GM15510 (cell line): ENCODE measurements at regions not wholly inside any gene's neighbourhood (a gene's known extent, or its start where the extent isn't known, plus 50 kb on each side); places are given as distances from the start of the nearest gene placed in this dataset.

Experiments used
- POLR2A ChIP-seq: IDR thresholded peaks from 3 replicates; pipeline ENCODE4 v1.6.1; 2011; ENCODE audit warnings: borderline replicate concordance; ENCODE audit not compliant: insufficient read length; ENCODE audit errors: extremely low read depth

DNA sequence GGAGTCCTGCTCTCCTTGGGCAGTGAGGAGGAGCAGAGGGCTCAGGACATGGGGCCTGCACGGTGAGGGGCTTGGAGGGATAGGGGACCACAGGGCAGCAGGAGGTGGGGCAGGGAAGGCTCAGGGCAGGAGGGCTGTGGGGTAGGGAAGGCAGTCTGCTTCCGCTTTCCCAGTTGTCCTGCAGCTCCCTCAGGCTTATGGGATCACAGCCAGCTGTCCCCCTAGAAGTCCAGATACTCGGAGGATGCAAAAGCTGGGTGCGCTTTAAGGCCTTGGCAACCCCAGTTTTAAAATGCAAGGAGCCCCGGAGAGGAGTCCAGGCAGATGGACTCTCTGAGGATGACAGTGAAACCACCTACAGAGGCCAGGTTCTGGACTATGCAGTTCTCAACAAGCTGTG is 299.1 kb upstream of the FOXF1 start:
- no peak for TF ChIP-seq POLR2A

DNA sequence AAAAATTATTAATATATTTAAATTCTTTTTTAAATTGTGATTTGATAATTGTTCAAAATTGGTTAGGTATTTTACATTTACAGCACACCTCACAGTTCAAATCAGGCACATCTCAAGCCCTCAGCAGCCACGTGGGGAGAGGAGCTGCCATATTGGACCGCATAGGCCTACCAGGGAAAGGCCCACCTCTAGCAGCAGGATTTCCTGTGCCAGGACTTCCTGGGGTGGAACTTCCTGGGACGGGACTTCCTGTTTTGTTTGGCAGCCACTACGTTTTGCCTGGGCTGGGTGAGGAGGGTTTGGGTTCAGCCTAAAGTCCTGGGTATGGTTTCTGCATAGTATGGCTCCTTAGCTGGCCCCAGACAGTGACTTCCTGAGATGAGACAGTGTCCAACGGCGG is 298.5 kb upstream of the FOXF1 start:
- TF ChIP-seq POLR2A = no peak

DNA sequence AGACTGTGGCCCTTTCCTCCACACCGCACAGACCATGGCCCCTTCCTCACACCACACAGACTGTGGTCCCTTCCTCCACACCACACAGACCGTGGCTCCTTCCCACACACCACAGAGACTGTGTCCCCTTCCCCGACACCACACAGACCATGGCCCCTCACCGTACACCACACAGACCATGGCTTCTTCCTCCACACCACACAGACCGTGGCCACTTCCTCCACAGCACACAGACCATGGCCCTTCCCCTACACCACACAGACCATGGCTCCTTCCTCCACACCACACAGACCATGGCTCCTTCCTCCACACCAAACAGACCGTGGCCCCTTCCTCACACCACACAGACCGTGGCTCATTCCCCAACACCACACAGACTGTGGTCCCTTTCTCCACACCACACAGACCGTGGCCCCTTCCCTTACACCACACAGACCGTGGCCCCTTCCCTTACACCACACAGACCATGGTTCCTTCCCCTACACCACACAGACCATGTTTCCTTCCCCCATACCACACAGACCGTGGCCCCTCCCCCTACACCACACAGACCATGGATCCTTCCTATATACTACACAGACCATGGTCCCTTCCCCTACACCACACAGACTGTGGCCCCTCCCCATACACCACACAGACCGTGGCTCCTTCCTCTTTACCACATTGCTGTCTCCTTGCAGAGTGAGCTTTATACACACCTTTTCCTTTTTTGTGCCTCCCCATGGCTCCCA is 297.5 kb upstream of the FOXF1 start:
- TF ChIP-seq POLR2A = no peak

DNA sequence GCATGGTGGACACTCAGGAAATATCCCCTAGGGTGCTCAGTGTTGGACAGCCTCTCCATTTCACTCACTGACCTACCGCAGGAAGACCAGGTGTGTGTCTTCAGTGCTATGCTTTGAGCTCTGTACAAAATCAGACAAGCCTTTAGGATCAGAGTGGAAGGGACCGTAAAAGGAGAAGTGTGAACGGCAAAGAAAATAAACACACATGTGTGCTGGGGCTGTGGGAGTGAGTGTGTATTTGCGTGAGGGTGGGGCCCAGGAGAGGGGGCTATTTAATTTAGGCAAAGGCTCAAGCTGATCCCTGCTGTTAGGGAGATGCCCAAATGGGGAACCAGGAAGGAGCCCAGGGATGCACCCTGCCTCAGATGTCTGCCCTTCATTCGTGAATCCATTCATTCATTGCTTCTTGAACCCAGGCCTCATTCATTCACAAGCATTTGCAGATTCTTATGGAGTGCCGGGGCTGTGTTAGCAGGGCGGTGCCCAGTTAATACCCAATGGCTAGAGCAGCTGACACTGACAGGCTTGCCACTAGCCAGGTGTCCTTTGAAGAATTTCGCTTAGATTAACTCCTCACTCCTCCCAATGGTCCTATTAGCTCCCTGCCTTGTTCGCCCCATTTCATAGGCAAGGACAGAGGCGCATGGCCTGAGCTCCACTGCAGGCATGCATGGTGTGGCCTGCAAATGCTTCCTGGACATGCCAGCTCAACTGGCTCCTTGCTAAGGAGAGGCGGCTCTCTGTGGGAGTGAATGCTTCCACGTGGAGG is 296.7 kb upstream of the FOXF1 start:
- TF ChIP-seq POLR2A = no peak

DNA sequence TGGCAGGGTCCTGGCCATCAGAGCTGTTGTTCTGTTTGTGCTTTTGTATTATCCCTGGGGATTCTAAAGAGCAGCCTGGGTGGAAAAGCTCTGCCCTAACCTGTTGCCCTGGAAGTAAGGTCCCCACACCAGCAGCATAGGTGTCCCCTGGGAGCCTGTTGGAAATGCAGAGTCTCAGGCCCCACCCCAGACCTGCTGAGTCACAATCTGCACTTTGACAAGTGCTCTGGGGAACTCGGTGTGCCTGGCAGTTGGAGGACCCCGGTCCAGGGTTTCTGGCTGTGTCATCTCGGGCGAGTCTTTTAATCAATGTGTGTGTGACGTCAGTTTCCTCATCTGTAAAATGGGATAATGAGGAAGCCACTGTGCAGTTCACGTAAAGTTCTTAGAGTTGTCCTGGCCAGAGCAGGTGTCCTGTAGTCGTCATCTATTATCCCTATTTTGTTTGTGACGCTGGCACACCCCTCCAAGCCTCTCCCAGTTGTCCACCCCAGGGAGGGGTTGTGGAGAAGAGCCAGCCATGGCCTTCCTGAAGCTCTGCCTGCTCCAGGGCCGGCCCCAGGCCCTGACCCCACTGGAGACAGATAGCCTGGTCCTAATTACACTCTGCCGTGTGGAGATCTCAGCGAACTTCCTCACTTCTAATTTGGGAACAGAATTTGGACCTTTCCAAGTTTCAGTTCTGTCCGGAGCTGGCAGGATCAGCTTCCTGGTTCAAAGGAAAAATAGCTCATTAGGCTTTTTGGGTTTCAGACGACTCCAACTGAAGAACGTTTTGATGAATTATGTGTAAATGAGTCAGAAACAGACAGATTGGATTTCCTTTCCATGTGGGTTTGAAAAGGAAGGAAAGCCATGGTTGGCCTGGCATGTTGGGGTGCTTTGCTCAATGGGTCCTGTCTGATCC is 295.7 kb upstream of the FOXF1 start:
- TF ChIP-seq POLR2A = no peak

DNA sequence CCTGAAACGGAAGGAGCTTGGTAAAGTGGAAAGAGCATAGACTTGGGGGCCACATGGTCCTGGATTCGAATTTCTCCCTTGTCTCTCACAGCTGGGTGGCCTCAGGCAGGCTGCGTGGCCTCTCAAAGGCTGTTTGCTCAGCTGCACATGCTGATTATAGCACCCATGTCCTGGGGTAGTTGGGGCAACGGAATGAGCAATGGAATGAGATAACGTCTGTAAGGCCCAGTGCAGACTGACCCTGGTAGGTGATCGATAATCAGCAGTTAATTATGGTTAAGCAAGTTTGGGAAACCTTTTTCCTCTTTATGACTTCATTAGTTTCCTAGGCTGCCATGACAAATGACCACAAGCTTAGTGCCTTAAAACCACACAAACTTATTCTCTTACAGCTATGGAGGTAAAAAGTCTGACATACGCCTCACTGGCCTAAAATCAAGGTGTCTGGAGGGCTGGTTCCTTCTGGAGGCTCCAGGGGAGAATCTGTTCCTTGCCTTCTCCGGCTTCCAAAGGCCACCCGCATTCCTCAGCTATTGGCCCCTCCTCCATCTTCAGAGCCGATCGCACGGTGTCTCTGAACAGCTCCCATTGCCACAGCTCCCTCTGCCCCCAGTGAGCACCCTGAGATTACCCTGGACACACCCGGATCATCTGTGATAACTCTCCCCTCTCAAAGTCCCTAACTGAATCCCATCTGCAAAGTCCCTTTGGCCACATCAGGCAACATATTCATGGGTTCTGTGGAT is 294.9 kb upstream of the FOXF1 start:
- no peak for TF ChIP-seq POLR2A

DNA sequence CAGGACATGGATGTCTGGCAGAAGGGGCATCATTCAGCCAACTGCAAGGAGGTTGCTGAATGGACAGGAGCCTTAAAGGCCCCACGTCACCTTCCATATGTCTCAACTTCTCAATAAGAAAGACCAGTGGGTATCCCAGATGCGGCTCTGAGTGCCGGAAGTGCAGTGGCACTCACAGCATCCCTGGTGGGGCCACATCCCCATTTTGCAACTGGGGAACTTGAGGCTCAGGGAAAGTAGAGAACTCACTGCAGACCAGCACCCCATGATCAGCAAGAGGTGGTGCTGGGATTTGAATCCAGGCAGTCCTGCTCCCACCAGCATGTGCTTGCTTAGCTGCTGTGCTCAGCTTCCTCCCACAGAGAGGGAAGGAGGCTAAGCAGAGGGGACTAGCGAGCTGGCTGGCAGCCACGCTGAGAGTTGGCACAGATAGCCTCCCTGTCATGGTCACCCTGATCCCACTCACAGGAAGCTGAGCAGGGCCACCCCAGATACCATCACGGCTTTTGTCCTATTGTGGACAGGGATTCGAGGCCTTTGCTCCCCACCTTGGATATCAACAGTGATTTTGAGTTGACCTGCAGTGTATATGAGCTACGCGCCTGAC is 294.2 kb upstream of the FOXF1 start:
- TF ChIP-seq POLR2A = no peak

DNA sequence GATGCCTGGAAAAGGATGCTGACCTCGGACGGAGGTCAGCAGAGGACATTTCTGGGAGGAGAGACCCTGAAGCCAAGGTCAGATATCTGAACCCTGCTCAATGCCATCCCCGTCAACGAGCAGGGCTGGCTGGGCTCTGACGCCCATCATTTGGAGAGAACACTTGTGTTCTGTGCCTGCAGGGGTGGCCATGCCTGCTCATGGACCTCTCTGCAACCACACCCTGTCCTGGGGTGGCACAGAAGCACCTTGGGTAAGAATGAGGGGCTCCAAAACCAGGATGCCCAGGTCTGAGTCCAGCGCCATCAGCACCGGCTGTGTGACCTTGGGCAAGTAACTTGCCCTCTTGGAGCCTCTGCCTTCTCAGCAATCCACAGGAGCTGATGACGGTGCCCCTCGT is 293.7 kb upstream of the FOXF1 start:
- TF ChIP-seq POLR2A = no peak

DNA sequence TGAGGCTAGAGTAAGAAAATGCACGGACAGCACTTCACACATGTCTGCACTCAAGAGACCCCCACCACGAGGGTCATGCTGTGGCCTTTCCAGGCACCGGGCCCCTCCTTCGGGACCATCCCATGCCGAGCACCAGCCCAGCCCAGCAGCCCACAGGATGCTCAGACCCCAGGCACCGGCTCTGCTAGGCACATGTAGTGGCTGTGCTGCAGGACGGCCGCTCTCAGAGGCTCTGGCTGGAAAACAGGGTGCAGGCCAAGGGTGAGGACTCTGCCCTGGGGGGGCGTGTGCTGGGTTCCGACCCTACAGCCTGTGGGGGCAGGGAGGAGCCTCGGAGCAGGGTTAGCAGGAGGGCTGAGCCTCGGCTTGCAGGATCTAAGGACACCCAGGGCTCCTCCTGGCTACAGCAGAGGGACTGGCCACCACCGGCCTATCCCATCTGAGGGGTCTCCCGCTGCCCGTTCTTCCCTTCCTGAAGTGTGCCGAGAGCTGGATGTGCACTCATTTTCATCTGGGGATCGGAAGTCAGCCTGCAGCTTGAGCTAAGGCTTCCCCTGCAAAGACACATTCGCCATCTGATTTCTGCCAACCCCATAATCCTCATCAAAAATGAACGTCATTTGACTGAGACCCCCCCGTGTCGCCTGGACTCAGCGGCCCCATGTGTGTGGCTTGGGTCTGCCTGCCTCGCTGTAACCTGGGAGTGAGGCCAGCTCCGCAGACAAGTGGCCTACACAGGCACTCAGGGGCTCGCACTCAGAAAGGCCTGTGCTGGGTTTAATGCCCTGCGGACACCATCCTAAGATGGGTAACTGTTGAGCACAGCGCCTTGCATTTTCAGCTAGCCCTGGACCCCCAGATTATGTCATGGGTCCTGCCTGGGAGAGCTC is 293.1 kb upstream of the FOXF1 start:
- TF ChIP-seq POLR2A = no peak

DNA sequence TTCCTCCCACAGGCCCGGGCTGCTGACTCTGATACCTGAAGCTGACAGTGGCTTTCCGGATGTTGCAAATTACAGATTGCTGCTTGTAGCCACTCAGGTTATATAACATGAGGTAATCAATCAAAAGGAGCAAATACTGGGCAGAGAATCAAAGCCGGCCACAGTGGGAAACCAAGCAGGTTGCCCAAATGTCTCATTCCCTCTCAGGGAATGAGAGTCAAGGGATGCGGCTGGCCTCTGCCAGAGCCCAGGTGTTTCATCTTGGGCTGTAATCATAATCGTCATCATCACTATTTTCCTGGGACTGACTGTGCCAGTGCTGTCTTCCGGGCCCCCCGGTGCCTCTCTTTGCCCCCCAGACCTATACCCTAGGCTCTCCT is 292.4 kb upstream of the FOXF1 start:
- no peak for TF ChIP-seq POLR2A

DNA sequence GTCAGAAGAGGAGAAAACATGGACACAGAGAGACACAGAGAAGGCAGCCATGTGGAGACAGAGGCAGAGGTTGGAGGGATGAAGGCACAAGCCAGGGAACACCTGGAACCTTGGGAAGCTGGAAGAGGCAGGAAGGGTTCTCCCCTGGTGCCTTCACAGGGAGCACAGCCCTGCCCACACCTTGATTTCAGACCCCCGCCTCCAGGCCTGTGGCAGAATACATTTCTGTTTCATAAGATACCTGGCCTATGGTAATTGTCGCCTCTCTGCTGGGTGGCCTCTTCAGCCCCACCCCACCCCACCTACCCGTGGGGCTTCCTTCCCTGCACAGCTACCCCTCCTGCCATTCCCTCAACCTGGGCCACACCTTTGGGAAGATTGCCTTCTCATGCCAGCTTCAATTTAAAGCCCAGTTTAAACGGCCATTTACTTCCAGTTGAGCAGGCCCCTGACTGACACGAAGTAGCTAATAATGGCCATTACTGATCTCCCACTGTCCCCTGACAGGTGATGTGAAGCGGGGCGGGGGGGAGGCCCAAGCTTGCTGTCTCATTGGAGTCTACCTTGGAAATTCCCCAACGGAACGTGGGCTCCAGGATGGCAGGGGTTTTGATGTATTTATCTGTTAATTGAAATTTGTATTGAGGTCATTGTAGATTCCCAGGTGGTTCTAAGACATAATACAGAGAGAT is 291.7 kb upstream of the FOXF1 start:
- TF ChIP-seq POLR2A = no peak

DNA sequence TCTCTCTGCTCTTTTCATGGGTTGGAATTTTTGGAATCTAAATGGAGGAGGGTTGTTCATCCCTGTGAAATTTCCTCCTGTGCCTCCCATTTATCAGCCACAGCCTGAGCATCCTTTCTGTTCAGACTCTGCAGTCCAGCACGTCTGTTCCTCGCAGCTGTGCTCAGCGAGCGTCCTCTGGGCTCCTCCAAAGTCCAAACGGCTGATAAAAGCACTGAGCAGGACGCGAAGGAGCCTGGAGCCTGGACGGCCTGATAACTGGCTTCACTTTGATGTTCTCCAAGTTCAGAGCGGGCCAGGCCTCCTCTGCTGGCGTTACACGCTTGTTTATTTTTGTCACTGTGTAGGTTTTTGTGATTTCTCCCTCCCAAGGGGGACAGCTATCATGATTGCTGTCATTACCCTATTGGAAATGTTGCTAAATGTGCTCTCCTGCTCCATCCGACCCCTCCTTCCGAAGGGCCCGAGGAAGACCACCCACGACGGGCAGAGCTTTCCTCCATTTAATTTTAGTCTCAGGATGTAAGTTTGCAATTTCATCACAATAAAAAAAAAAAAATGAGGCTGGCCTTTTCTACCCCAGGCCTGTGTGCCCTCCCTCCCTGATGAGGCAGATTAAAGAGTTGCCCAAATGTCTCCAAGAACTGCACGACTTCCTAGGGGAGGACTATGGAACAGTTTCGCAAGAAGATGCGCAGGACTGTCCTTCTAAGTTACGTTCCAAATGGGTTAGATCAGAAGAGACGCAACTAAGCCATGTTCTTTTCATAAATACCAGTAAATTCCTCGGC is 290.5 kb upstream of the FOXF1 start:
- TF ChIP-seq POLR2A = no peak
